ENCODE measurements at regions not wholly inside any gene's neighbourhood (a gene's known extent, or its start where the extent isn't known, plus 50 kb on each side); places are given as distances from the start of the nearest gene placed in this dataset.

DNA sequence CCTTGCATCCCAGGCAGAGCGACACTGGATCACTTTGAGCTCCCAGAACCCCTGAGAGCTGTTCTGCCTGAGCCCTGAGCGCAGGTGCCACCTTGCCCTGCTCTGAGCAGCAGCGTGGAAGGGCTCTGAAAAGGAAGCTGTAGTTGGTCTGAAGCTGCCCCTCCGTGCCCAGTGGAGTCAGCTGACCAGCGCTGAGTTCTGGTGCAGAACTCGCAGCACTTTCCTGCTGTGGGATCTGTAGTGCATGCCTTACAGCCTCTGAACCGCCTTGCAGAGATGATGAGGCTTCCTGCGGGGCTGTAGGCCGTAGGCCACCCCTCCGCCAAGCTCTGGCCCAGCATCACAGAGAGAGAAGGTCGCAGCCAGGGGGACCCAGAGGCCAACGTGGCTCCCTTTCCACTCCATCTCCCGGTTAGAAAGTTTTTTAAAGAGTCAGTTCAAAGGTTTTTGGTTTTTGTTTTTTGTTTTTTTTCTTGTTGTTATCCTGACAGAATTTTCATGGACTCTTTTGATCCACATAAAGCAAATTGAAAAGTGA lies 158.3 kb upstream of the CST7 start:
- FAIRE-seq (no peak), ATAC-seq (no peak), DNase-seq (ENCODE audit: extremely low read depth in 1 of 4, low spot score in 3 of 4) (no peak)
- H3K79me2 ChIP-seq (ENCODE audit: control insufficient read depth, insufficient read depth, low read length), result no peaks in the 10 kb centered on the region
- H2AFZ ChIP-seq (ENCODE audit: low read depth, low read length), result no peak overlapping the region
- BruUV-seq (replicated peaks), result no TSS peak
- TF ChIP-seq MAFG (tag; conservative IDR thresholded peaks at IDR 0.05) (no peak), WHSC1 (IDR thresholded peaks at IDR 0.05; ENCODE audit: low read length) (no peak), XRCC3 (IDR thresholded peaks at IDR 0.05) (no peak), ETV5 (CRISPR knock-in tag; IDR thresholded peaks at IDR 0.05; ENCODE audit: low read depth) (no peak)
- H3K4me1 ChIP-seq (replicated peaks in 1 of 2; ENCODE audit: control insufficient read depth in 2 of 2, insufficient read depth in 2 of 2, low read length in 2 of 2), result no peaks in the 10 kb centered on the region
- 2% methylated on average over 11 of the region's 13 CpGs for WGBS (ENCODE audit: insufficient coverage, low coverage, missing lambda C conversion rate)
- peaks cover 0 to 11% of the 10 kb centered on the region in 2 experiments; a peak in 1 of 5 replicates for H3K27me3 ChIP-seq (ENCODE audit: control insufficient read depth in 2 of 2, insufficient read depth in 2 of 2, low read length in 2 of 2)
- no peaks in the 10 kb centered on the region for H3K9me3 ChIP-seq (replicated peaks; ENCODE audit: control insufficient read depth, insufficient read depth, low read depth, low read length)
- intact Hi-C loops (cut with micrococcal nuclease) (no loop called here), in situ Hi-C loops (cut with MboI) (no loop called here)
- H3K4me2 ChIP-seq (ENCODE audit: insufficient read depth, low read length), result no peak overlapping the region
- H3K27ac ChIP-seq (ENCODE audit: extremely low read depth, low read depth, low read length), result no peak overlapping the region
- ChIA-PET POLR2A (interaction anchor here (0.6 kb wide), 1 partner anchor 11 kb away, joined by 3 read pairs; no protein-coding TSS in a partner anchor), CTCF (ENCODE audit: low intra/inter-chr PET ratio) (no interaction called here)
- no peaks in the 10 kb centered on the region for H4K20me1 ChIP-seq (replicated peaks; ENCODE audit: control insufficient read depth, insufficient read depth, low read length)
- H3K36me3 ChIP-seq (ENCODE audit: control insufficient read depth, insufficient read depth, low read length), result no peaks in the 10 kb centered on the region
- H3K4me3 ChIP-seq, result no peak overlapping the region
- no peaks in the 10 kb centered on the region for H3K9me1 ChIP-seq (ENCODE audit: control insufficient read depth, insufficient read depth, low read length)
- H3K9ac ChIP-seq (ENCODE audit: insufficient read depth in 1 of 2, low read depth in 2 of 2, low read length in 2 of 2), result no peak overlapping the region

DNA sequence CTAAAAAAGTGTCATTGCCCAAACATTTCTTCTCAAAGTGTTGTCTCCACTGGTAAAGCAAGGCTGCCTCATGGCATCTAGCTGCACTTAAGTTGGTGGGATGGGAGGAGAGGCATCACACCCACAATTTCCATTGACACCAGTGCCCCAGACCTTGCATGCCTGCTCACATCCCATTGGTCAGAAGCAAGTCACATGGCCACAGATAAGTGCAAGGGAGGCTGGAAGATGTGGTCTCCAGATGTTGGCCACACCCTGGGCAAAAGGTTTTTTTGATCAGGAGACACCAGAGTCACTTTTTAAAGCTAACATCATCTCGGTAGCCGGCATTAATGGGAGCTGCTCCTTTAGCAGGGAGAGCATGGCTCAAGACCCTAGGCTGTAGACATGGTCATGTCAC lies 157.1 kb upstream of the CST7 start:
- Histone ChIP-seq H3K27ac (ENCODE audit: extremely low read depth, low read depth, low read length) (no peak overlapping the region), H2AFZ (ENCODE audit: low read depth, low read length) (no peak overlapping the region), H4K20me1 (replicated peaks; ENCODE audit: control insufficient read depth, insufficient read depth, low read length) (no peaks in the 10 kb centered on the region), H3K27me3 (ENCODE audit: control insufficient read depth in 2 of 2, insufficient read depth in 2 of 2, low read length in 2 of 2) (peaks cover 0 to 16% of the 10 kb centered on the region in 2 experiments; a peak in 1 of 5 replicates), H3K36me3 (ENCODE audit: control insufficient read depth, insufficient read depth, low read length) (no peaks in the 10 kb centered on the region), H3K4me3 (no peak overlapping the region), H3K4me2 (ENCODE audit: insufficient read depth, low read length) (no peak overlapping the region), H3K9me1 (ENCODE audit: control insufficient read depth, insufficient read depth, low read length) (no peaks in the 10 kb centered on the region), H3K79me2 (ENCODE audit: control insufficient read depth, insufficient read depth, low read length) (no peaks in the 10 kb centered on the region), H3K9ac (ENCODE audit: insufficient read depth in 1 of 2, low read depth in 2 of 2, low read length in 2 of 2) (no peak overlapping the region), H3K4me1 (replicated peaks in 1 of 2; ENCODE audit: control insufficient read depth in 2 of 2, insufficient read depth in 2 of 2, low read length in 2 of 2) (no peaks in the 10 kb centered on the region), H3K9me3 (replicated peaks; ENCODE audit: control insufficient read depth, insufficient read depth, low read depth, low read length) (no peaks in the 10 kb centered on the region)
- 0% methylated on average over 2 of the region's 2 CpGs for WGBS (ENCODE audit: insufficient coverage, low coverage, missing lambda C conversion rate)
- intact Hi-C loops (cut with micrococcal nuclease), result no loop called here
- ATAC-seq (no peak), FAIRE-seq (no peak), DNase-seq (ENCODE audit: extremely low read depth in 1 of 4, low spot score in 3 of 4) (peak in 3 of 4 experiments; percentile 10 to 16 (median 14))
- POLR2A ChIA-PET, result no interaction called here
- no TSS peak for BruUV-seq (replicated peaks)
- CTCF ChIA-PET (ENCODE audit: low intra/inter-chr PET ratio), result no interaction called here
- in situ Hi-C loops (cut with MboI), result no loop called here
- TF ChIP-seq RAD51 (IDR thresholded peaks at IDR 0.05; ENCODE audit: borderline replicate concordance, low read depth), result peak; percentile 34; the same call in 1 of the 2 replicates
- TF ChIP-seq ESRRB (CRISPR knock-in tag; IDR thresholded peaks at IDR 0.05; ENCODE audit: borderline replicate concordance), result no peak
- TF ChIP-seq, protein P1, sequence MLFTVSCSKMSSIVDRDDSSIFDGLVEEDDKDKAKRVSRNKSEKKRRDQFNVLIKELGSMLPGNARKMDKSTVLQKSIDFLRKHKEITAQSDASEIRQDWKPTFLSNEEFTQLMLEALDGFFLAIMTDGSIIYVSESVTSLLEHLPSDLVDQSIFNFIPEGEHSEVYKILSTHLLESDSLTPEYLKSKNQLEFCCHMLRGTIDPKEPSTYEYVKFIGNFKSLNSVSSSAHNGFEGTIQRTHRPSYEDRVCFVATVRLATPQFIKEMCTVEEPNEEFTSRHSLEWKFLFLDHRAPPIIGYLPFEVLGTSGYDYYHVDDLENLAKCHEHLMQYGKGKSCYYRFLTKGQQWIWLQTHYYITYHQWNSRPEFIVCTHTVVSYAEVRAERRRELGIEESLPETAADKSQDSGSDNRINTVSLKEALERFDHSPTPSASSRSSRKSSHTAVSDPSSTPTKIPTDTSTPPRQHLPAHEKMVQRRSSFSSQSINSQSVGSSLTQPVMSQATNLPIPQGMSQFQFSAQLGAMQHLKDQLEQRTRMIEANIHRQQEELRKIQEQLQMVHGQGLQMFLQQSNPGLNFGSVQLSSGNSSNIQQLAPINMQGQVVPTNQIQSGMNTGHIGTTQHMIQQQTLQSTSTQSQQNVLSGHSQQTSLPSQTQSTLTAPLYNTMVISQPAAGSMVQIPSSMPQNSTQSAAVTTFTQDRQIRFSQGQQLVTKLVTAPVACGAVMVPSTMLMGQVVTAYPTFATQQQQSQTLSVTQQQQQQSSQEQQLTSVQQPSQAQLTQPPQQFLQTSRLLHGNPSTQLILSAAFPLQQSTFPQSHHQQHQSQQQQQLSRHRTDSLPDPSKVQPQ (CRISPR knock-in tag; IDR thresholded peaks at IDR 0.05; ENCODE audit: borderline replicate concordance), result no peak
- TF ChIP-seq, protein P2, sequence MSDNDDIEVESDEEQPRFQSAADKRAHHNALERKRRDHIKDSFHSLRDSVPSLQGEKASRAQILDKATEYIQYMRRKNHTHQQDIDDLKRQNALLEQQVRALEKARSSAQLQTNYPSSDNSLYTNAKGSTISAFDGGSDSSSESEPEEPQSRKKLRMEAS (CRISPR knock-in tag; IDR thresholded peaks at IDR 0.05), result no peak
- TF ChIP-seq ERF (CRISPR knock-in tag; IDR thresholded peaks at IDR 0.05), result no peak
- no peak for TF ChIP-seq GTF2F1 (IDR thresholded peaks at IDR 0.05; ENCODE audit: low read depth, low read length)
- TF ChIP-seq, protein P3, sequence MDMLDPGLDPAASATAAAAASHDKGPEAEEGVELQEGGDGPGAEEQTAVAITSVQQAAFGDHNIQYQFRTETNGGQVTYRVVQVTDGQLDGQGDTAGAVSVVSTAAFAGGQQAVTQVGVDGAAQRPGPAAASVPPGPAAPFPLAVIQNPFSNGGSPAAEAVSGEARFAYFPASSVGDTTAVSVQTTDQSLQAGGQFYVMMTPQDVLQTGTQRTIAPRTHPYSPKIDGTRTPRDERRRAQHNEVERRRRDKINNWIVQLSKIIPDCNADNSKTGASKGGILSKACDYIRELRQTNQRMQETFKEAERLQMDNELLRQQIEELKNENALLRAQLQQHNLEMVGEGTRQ (CRISPR knock-in tag; IDR thresholded peaks at IDR 0.05), result peak; percentile 69
- TF ChIP-seq, protein P4, sequence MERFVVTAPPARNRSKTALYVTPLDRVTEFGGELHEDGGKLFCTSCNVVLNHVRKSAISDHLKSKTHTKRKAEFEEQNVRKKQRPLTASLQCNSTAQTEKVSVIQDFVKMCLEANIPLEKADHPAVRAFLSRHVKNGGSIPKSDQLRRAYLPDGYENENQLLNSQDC (CRISPR knock-in tag; IDR thresholded peaks at IDR 0.05), result no peak
- TF ChIP-seq ATF7 (IDR thresholded peaks at IDR 0.05), result no peak
- no peak for TF ChIP-seq CBX1 (IDR thresholded peaks at IDR 0.05; ENCODE audit: low read depth)
